HFFc6 (cell line): ENCODE measurements at regions not wholly inside any gene's neighbourhood (a gene's known extent, or its start where the extent isn't known, plus 50 kb on each side); places are given as distances from the start of the nearest gene placed in this dataset.

ENCODE experiments used
- DNase-seq: peaks from one replicate; pipeline ENCODE4 v3.0.0-alpha.2; 2018
- H3K27ac Mint-ChIP-seq: 2 replicates; pipeline ENCODE4 v1.8.0; 2020; ENCODE audit warnings: mild to moderate bottlenecking, mixed read lengths
- H3K27me3 Mint-ChIP-seq: 2 replicates; pipeline ENCODE4 v1.8.0; 2021; ENCODE audit warnings: mild to moderate bottlenecking, moderate library complexity, mixed read lengths; ENCODE audit not compliant: insufficient read depth
- H3K36me3 Mint-ChIP-seq: 2 replicates; pipeline ENCODE4 v1.8.0; 2021; ENCODE audit warnings: low read depth, mixed read lengths
- H3K4me1 Mint-ChIP-seq: 2 replicates; pipeline ENCODE4 v1.8.0; 2020; ENCODE audit warnings: low read depth, mixed read lengths
- H3K4me3 Mint-ChIP-seq: 2 replicates; pipeline ENCODE4 v1.8.0; 2020; ENCODE audit warnings: mild to moderate bottlenecking, moderate library complexity, mixed read lengths
- H3K9me3 Mint-ChIP-seq: 2 replicates; pipeline ENCODE4 v1.8.0; 2020; ENCODE audit warnings: mild to moderate bottlenecking, mixed read lengths
- CTCF ChIP-seq: fragments of 200-600 bp; sonication (generic); IDR thresholded peaks from 2 replicates; pipeline ENCODE4 v1.5.0; 2021; ENCODE audit warnings: antibody characterized with exemption, mild to moderate bottlenecking

- Mint-ChIP-seq H3K9me3 (peaks cover 38% of the 10 kb centered on the region), H3K27ac (no peak overlapping the region), H3K4me3 (no peak overlapping the region), H3K4me1 (no peaks in the 10 kb centered on the region), H3K36me3 (no peaks in the 10 kb centered on the region), H3K27me3 (no peaks in the 10 kb centered on the region)
- TF ChIP-seq CTCF: no peak
- no peak for DNase-seq
Measured at GRCh38 chr9:106146886-106147285, 452.5 kb downstream of the TMEM38B start.

GRCh38 chr9:106149956-106150355, 455.6 kb downstream of the TMEM38B start:
- no peak for TF ChIP-seq CTCF
- H3K27me3 Mint-ChIP-seq: no peaks in the 10 kb centered on the region
- peaks cover 24% of the 10 kb centered on the region for H3K9me3 Mint-ChIP-seq
- H3K4me1 Mint-ChIP-seq: no peaks in the 10 kb centered on the region
- H3K27ac Mint-ChIP-seq: no peak overlapping the region
- no peak for DNase-seq
- no peak overlapping the region for H3K4me3 Mint-ChIP-seq
- H3K36me3 Mint-ChIP-seq: no peaks in the 10 kb centered on the region

GRCh38 chr9:106156465-106156864, 462.1 kb downstream of the TMEM38B start:
- no peaks in the 10 kb centered on the region for H3K36me3 Mint-ChIP-seq
- no peaks in the 10 kb centered on the region for H3K27me3 Mint-ChIP-seq
- H3K4me3 Mint-ChIP-seq: no peak overlapping the region
- DNase-seq: no peak
- TF ChIP-seq CTCF: no peak
- no peaks in the 10 kb centered on the region for H3K4me1 Mint-ChIP-seq
- no peak overlapping the region for H3K27ac Mint-ChIP-seq
- peaks cover 47% of the 10 kb centered on the region for H3K9me3 Mint-ChIP-seq

- TF ChIP-seq CTCF: no peak
- H3K4me1 Mint-ChIP-seq: no peaks in the 10 kb centered on the region
- no peak overlapping the region for H3K4me3 Mint-ChIP-seq
- no peaks in the 10 kb centered on the region for H3K27me3 Mint-ChIP-seq
- H3K36me3 Mint-ChIP-seq: no peaks in the 10 kb centered on the region
- no peak overlapping the region for H3K27ac Mint-ChIP-seq
- DNase-seq: no peak
- H3K9me3 Mint-ChIP-seq: peaks cover 19% of the 10 kb centered on the region
Measured at GRCh38 chr9:106172265-106172664, 477.9 kb downstream of the TMEM38B start.

- H3K9me3 Mint-ChIP-seq: peaks cover 17% of the 10 kb centered on the region
- H3K4me1 Mint-ChIP-seq: no peaks in the 10 kb centered on the region
- H3K27ac Mint-ChIP-seq: no peak overlapping the region
- H3K36me3 Mint-ChIP-seq: no peaks in the 10 kb centered on the region
- no peaks in the 10 kb centered on the region for H3K27me3 Mint-ChIP-seq
- H3K4me3 Mint-ChIP-seq: no peak overlapping the region
- DNase-seq: no peak
- TF ChIP-seq CTCF: no peak
Measured at GRCh38 chr9:106174346-106174745, 480.0 kb downstream of the TMEM38B start.

- H3K4me3 Mint-ChIP-seq: no peak overlapping the region
- no peaks in the 10 kb centered on the region for H3K36me3 Mint-ChIP-seq
- no peaks in the 10 kb centered on the region for H3K4me1 Mint-ChIP-seq
- H3K9me3 Mint-ChIP-seq: peaks cover 17% of the 10 kb centered on the region
- no peak for TF ChIP-seq CTCF
- no peaks in the 10 kb centered on the region for H3K27me3 Mint-ChIP-seq
- no peak overlapping the region for H3K27ac Mint-ChIP-seq
- DNase-seq: no peak
Measured at GRCh38 chr9:106177216-106177615, 482.9 kb downstream of the TMEM38B start.
